CD4-positive, alpha-beta T cell treated with Interleukin-6 at 100 ng/mL for 8 hours (primary cell): ENCODE measurements at regions not wholly inside any gene's neighbourhood (a gene's known extent, or its start where the extent isn't known, plus 50 kb on each side); places are given as distances from the start of the nearest gene placed in this dataset.

Source experiments
- DNase-seq: peaks from one replicate; pipeline ENCODE4 v3.0.0-alpha.2; 2020; ENCODE audit warnings: mixed read lengths, low spot score

- DNase-seq: no peak
Observed at GRCh38 chr1:82950606-82951200, 1048.2 kb downstream of the TTLL7 start.

GRCh38 chr1:82948386-82948785 lies 1050.5 kb downstream of the TTLL7 start:
- DNase-seq: no peak

GRCh38 chr1:82947278-82947677 lies 1051.7 kb downstream of the TTLL7 start:
- no peak for DNase-seq

- no peak for DNase-seq
Observed at GRCh38 chr1:82946096-82946605, 1052.8 kb downstream of the TTLL7 start.

- no peak for DNase-seq
Observed at GRCh38 chr1:82944822-82945221, 1054.1 kb downstream of the TTLL7 start.

GRCh38 chr1:82934074-82934473 lies 1064.9 kb downstream of the TTLL7 start:
- no peak for DNase-seq

GRCh38 chr1:82932727-82933126 lies 1066.2 kb downstream of the TTLL7 start:
- no peak for DNase-seq

- no peak for DNase-seq
Observed at GRCh38 chr1:82932207-82932606, 1066.7 kb downstream of the TTLL7 start.

GRCh38 chr1:82931006-82931405 lies 1067.9 kb downstream of the TTLL7 start:
- DNase-seq: no peak

GRCh38 chr1:82927753-82928152 lies 1071.2 kb downstream of the TTLL7 start:
- no peak for DNase-seq

GRCh38 chr1:82924666-82925065 lies 1074.3 kb downstream of the TTLL7 start:
- no peak for DNase-seq

- DNase-seq: no peak
Observed at GRCh38 chr1:82923931-82924330, 1075.0 kb downstream of the TTLL7 start.

- no peak for DNase-seq
Observed at GRCh38 chr1:82921759-82922158, 1077.2 kb downstream of the TTLL7 start.

GRCh38 chr1:82920418-82921248 lies 1078.3 kb downstream of the TTLL7 start:
- no peak for DNase-seq

- DNase-seq: no peak
Observed at GRCh38 chr1:82919837-82920236, 1079.1 kb downstream of the TTLL7 start.

GRCh38 chr1:82907313-82907712 lies 1091.6 kb downstream of the TTLL7 start:
- DNase-seq: no peak

- no peak for DNase-seq
Observed at GRCh38 chr1:82903626-82904025, 1095.3 kb downstream of the TTLL7 start.

- no peak for DNase-seq
Observed at GRCh38 chr1:82901561-82901960, 1097.4 kb downstream of the TTLL7 start.

- no peak for DNase-seq
Observed at GRCh38 chr1:82901118-82901517, 1097.8 kb downstream of the TTLL7 start.

- DNase-seq: no peak
Observed at GRCh38 chr1:82899017-82899416, 1098.3 kb downstream of the ADGRL2 start.

- DNase-seq: no peak
Observed at GRCh38 chr1:82897549-82897948, 1096.8 kb downstream of the ADGRL2 start.

- DNase-seq: no peak
Observed at GRCh38 chr1:82896036-82896435, 1095.3 kb downstream of the ADGRL2 start.

- DNase-seq: no peak
Observed at GRCh38 chr1:82894635-82895034, 1093.9 kb downstream of the ADGRL2 start.
